Mononuclear cell (primary cell): ENCODE measurements at regions not wholly inside any gene's neighbourhood (a gene's known extent, or its start where the extent isn't known, plus 50 kb on each side); places are given as distances from the start of the nearest gene placed in this dataset.
"Not testable (repeated sequence)": the region's sequence is repeated elsewhere in the genome, so short reads cannot be mapped to it uniquely, and the experiment has no call there.

Experiments used
- H3K27me3 ChIP-seq: 2 replicates; pipeline ENCODE4 v1.6.0; 2011; ENCODE audit warnings: low read length, control low read depth; ENCODE audit not compliant: insufficient read depth
- H3K4me1 ChIP-seq: 2 replicates; pipeline ENCODE4 v1.5.1; 2011; ENCODE audit warnings: mild to moderate bottlenecking, low read length, control low read depth; ENCODE audit not compliant: insufficient read depth
- H3K4me3 ChIP-seq: 2 replicates; pipeline ENCODE4 v1.5.1; 2011; ENCODE audit warnings: mild to moderate bottlenecking, low read length, moderate library complexity
- H3K9me3 ChIP-seq: 2 replicates; pipeline ENCODE4 v1.5.1; 2011; ENCODE audit warnings: low read depth, mild to moderate bottlenecking, control low read depth, low read length

GRCh38 chr9:6160579-6160978 lies 55.0 kb upstream of the IL33 start:
- no peaks in the 10 kb centered on the region for H3K9me3 ChIP-seq
- H3K27me3 ChIP-seq, result peaks cover 6% of the 10 kb centered on the region
- no peaks in the 10 kb centered on the region for H3K4me1 ChIP-seq
- no peak overlapping the region for H3K4me3 ChIP-seq

DNA sequence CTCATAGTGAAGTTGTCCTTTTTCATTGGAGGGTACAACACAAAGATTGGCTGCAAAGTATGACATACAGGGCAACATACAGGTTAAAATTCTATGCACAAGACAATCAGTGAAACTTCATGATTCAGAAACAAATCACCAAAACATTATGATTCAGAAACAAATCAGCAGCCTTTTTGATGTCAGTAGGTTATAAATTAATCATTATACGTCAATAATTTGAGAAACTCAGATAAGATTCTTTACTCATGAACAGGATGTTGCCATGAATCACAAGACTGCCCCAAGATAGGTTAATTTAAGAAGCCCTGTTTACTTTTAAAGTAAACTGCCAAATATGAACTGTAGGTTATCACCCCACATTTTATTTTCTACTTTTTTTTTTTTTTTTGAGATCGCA lies 62.2 kb upstream of the IL33 start:
- Histone ChIP-seq H3K4me3 (no peak overlapping the region), H3K27me3 (peaks cover 10% of the 10 kb centered on the region), H3K4me1 (no peaks in the 10 kb centered on the region), H3K9me3 (no peaks in the 10 kb centered on the region)

- Histone ChIP-seq H3K4me3 (no peak overlapping the region), H3K9me3 (no peaks in the 10 kb centered on the region), H3K4me1 (no peaks in the 10 kb centered on the region)
Measured at GRCh38 chr9:6152788-6153187, 62.8 kb upstream of the IL33 start.

GRCh38 chr9:6150483-6150882 lies 65.1 kb upstream of the IL33 start:
- Histone ChIP-seq H3K4me3 (no peak overlapping the region), H3K9me3 (no peaks in the 10 kb centered on the region), H3K27me3 (peaks cover 4% of the 10 kb centered on the region), H3K4me1 (no peaks in the 10 kb centered on the region)

More at GRCh38 chr9:6152788-6153187, 62.8 kb upstream of the IL33 start:
- peaks cover 10% of the 10 kb centered on the region for H3K27me3 ChIP-seq

GRCh38 chr9:6149315-6149714 lies 66.3 kb upstream of the IL33 start:
- Histone ChIP-seq H3K4me1 (no peaks in the 10 kb centered on the region), H3K9me3 (no peaks in the 10 kb centered on the region), H3K27me3 (peaks cover 4% of the 10 kb centered on the region), H3K4me3 (no peak overlapping the region)

DNA sequence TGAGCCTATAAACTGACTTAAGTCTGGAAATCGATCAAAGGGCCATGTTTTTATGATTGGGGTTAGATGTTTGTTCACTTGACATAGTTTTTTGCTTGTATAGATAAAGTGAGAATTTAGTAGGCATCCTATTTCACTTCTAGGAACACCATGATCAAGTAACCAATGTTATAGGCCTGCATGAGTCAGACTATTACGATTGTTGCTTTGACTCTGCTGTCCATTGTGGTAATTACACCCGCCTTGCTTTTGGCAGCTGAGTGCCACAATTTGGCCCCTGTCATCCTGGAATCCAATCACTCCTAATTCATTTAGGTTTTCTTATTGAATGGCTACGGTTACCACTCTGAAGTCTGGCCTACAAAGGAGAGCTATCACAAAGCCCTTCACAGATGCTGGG lies 67.8 kb upstream of the IL33 start:
- H3K27me3 ChIP-seq, result peaks cover 4% of the 10 kb centered on the region
- H3K9me3 ChIP-seq, result no peaks in the 10 kb centered on the region
- H3K4me3 ChIP-seq, result no peak overlapping the region
- H3K4me1 ChIP-seq, result no peaks in the 10 kb centered on the region

DNA sequence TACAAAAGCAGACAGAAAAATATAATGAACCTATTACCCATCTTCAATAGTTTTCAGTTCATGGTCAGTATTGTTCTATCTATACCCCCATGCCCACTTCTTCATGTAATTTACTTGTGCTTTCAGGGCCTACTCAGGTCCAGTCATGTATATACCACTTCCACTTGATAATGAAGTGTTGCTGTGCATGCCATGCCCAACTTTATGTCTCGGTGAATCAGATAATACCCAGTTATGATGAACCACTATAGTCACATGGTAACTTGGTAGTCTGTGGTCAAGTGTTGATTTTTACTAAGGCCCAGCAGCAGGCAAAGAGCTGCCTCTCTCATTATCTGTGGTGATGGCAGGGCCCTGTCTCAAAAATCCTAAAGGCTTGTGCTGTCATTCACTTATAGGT lies 70.7 kb upstream of the IL33 start:
- no peaks in the 10 kb centered on the region for H3K4me1 ChIP-seq
- H3K27me3 ChIP-seq, result no peaks in the 10 kb centered on the region
- no peaks in the 10 kb centered on the region for H3K9me3 ChIP-seq
- no peak overlapping the region for H3K4me3 ChIP-seq

DNA sequence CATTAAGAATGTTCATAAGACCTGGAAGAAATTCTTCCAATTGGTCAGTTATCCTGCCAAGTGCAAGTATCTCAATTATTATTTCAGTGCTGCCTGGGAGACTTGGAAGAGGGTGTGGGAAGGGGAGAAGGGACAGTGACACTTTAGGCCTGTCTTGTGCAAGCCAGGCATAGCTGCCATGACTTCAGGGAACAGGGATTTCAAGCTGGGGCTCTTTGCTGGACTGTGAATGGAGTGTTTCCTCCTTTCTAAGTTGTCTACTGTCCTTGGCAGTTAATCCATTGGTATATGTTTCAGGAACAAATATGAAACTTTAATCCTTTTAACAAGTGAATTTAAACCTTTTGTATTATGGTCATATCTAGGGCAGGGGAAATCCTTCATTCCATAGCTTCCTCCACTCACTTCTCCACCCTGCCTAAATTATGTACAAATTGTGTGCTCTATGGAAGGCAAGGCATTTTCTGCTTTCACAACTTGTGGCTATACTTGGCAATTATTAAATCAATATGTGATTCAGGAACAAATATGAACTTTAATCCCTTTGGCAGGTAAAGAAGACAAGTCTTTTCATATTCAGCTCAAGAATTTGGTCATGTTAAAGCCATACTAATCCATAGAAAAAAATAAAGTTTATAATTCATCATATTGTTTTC lies 72.7 kb upstream of the IL33 start:
- no peaks in the 10 kb centered on the region for H3K4me1 ChIP-seq
- no peaks in the 10 kb centered on the region for H3K9me3 ChIP-seq
- no peak overlapping the region for H3K4me3 ChIP-seq
- H3K27me3 ChIP-seq, result no peaks in the 10 kb centered on the region

GRCh38 chr9:6135780-6136179 lies 79.8 kb upstream of the IL33 start:
- H3K27me3 ChIP-seq, H3K4me3 ChIP-seq, H3K9me3 ChIP-seq, H3K4me1 ChIP-seq: not testable (repeated sequence)

- Histone ChIP-seq H3K4me3 (no peak overlapping the region), H3K9me3 (no peaks in the 10 kb centered on the region), H3K4me1 (peaks cover 8% of the 10 kb centered on the region), H3K27me3 (no peaks in the 10 kb centered on the region)
Measured at GRCh38 chr9:6134661-6135180, 80.9 kb upstream of the IL33 start.

- Histone ChIP-seq H3K4me3 (no peak overlapping the region), H3K27me3 (peaks cover 5% of the 10 kb centered on the region), H3K9me3 (no peaks in the 10 kb centered on the region), H3K4me1 (peaks cover 8% of the 10 kb centered on the region)
Measured at GRCh38 chr9:6133346-6134063, 82.1 kb upstream of the IL33 start.

DNA sequence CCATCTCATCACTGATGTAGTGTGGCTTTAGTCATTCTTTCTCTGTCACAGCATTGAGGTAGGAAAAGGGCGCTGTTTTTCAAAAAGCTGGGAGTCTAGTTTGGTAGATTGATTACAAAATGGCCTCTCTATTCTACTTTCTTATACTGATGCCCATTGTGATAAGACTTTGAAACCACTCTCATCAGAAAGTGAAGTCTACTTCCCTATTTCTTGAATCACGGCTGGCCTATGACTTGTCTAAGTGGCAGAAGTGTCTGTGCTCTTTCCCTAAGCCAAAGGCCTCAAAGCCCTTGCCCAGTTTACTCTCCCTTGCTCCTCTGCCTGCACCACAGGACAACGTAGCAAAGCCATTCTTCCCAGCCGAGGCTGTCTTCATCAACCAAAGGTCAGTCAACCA lies 83.0 kb upstream of the IL33 start:
- no peaks in the 10 kb centered on the region for H3K9me3 ChIP-seq
- peaks cover 8% of the 10 kb centered on the region for H3K4me1 ChIP-seq
- H3K27me3 ChIP-seq, result peaks cover 5% of the 10 kb centered on the region
- H3K4me3 ChIP-seq, result no peak overlapping the region

DNA sequence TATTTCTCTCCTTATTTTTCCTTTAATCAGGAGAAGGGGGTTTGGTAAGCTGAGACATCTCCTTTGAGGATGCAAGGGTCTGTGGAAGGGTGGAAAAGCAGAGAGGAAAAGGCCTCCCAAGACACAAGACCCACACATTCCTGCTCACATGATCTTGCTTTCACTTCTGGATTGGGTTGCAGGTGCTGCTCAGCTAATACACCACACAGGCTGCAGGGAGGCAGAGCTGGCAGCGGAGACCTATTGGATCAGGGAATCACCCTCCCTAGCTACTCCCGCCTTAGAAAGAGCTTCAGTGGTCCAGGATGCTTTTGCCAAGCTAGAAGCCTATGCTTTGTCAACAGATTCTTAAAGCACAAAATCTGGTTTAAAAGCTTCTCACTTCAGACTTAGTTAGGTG lies 87.6 kb upstream of the IL33 start:
- H3K27me3 ChIP-seq, result peaks cover 13% of the 10 kb centered on the region
- no peaks in the 10 kb centered on the region for H3K4me1 ChIP-seq
- no peaks in the 10 kb centered on the region for H3K9me3 ChIP-seq
- H3K4me3 ChIP-seq, result no peak overlapping the region

GRCh38 chr9:6126377-6126776 lies 89.2 kb upstream of the IL33 start:
- Histone ChIP-seq H3K4me3 (no peak overlapping the region), H3K27me3 (peaks cover 13% of the 10 kb centered on the region), H3K4me1 (no peaks in the 10 kb centered on the region), H3K9me3 (no peaks in the 10 kb centered on the region)

GRCh38 chr9:6123416-6123815 lies 92.2 kb upstream of the IL33 start:
- no peak overlapping the region for H3K4me3 ChIP-seq
- no peaks in the 10 kb centered on the region for H3K4me1 ChIP-seq
- peaks cover 7% of the 10 kb centered on the region for H3K27me3 ChIP-seq
- H3K9me3 ChIP-seq, result no peaks in the 10 kb centered on the region

DNA sequence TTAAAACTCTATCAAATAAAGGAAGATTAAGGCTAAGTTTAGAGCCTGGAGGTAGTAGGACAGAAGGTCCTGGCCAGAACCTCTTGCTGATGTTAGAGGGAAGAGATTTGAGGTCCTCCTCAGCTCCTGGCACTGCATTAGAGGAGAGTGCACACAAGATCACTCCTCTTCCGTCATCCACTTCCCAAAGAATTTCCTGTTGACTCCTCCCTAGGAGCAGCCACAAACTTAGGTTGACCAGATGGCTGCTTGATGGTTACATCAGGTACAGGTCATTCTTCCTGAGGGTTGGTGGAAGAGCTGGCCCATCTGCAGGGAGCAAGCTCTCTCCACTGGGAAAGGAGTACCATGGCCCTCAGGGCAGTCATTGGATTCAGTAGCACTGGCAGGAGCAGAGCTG lies 93.9 kb upstream of the IL33 start:
- H3K4me1 ChIP-seq, result no peaks in the 10 kb centered on the region
- H3K9me3 ChIP-seq, result no peaks in the 10 kb centered on the region
- H3K27me3 ChIP-seq, result peaks cover 7% of the 10 kb centered on the region
- no peak overlapping the region for H3K4me3 ChIP-seq
